ENCODE measurements at regions not wholly inside any gene's neighbourhood (a gene's known extent, or its start where the extent isn't known, plus 50 kb on each side); places are given as distances from the start of the nearest gene placed in this dataset.

GRCh38 chr13:85347251-85347650 is 452.0 kb downstream of the SLITRK6 start:
- H3K36me3 Mint-ChIP-seq = no peaks in the 10 kb centered on the region
- H3K9me3 Mint-ChIP-seq = peaks cover 7% of the 10 kb centered on the region; the same call in 1 of the 2 replicates
- DNase-seq (ENCODE audit: low spot score) (no peak), ATAC-seq (no peak)
- TF ChIP-seq EMX1 (CRISPR knock-in tag; IDR thresholded peaks at IDR 0.05) (no peak), ZNF317 (CRISPR knock-in tag; IDR thresholded peaks at IDR 0.05; ENCODE audit: borderline replicate concordance, low read depth) (no peak), GRHL2 (CRISPR knock-in tag; IDR thresholded peaks at IDR 0.05; ENCODE audit: insufficient replicate concordance, severe bottlenecking) (no peak), ZNF232 (CRISPR knock-in tag; IDR thresholded peaks at IDR 0.05) (no peak), NFE2L1 (CRISPR knock-in tag; IDR thresholded peaks at IDR 0.05) (no peak), TEAD4 (CRISPR knock-in tag; IDR thresholded peaks at IDR 0.05) (no peak), ZNF281 (CRISPR knock-in tag; IDR thresholded peaks at IDR 0.05) (no peak), PRRX2 (CRISPR knock-in tag; IDR thresholded peaks at IDR 0.05) (no peak), ATF6 (CRISPR knock-in tag; IDR thresholded peaks at IDR 0.05) (no peak), GABPB1 (CRISPR knock-in tag; IDR thresholded peaks at IDR 0.05) (no peak), CTCF (IDR thresholded peaks at IDR 0.05) (no peak), USF1 (CRISPR knock-in tag; IDR thresholded peaks at IDR 0.05) (no peak), FOXP1 (CRISPR knock-in tag; IDR thresholded peaks at IDR 0.05; ENCODE audit: borderline replicate concordance) (no peak), TEAD1 (CRISPR knock-in tag; IDR thresholded peaks at IDR 0.05) (no peak)
- ChIA-PET POLR2A (no interaction called here), CTCF (no interaction called here)
- H3K27ac Mint-ChIP-seq = no peak overlapping the region
- H3K4me3 Mint-ChIP-seq = no peak overlapping the region
- H3K4me1 Mint-ChIP-seq = no peaks in the 10 kb centered on the region
- H3K27me3 Mint-ChIP-seq (ENCODE audit: low read depth) = no peaks in the 10 kb centered on the region

- peaks cover 2% of the 10 kb centered on the region for H3K9me3 Mint-ChIP-seq
- no peaks in the 10 kb centered on the region for H3K4me1 Mint-ChIP-seq
- no peaks in the 10 kb centered on the region for H3K36me3 Mint-ChIP-seq
- no peak overlapping the region for H3K27ac Mint-ChIP-seq
- POLR2A ChIA-PET = no interaction called here
- no peak for DNase-seq (ENCODE audit: low spot score)
- H3K4me3 Mint-ChIP-seq = no peak overlapping the region
- ATAC-seq = no peak
- H3K27me3 Mint-ChIP-seq (ENCODE audit: low read depth) = no peaks in the 10 kb centered on the region
- CTCF ChIA-PET = no interaction called here
- TF ChIP-seq MAX (CRISPR knock-in tag; IDR thresholded peaks at IDR 0.05) (no peak), ZNF416 (CRISPR knock-in tag; IDR thresholded peaks at IDR 0.05) (no peak), SP1 (CRISPR knock-in tag; conservative IDR thresholded peaks at IDR 0.05) (no peak), ZNF396 (CRISPR knock-in tag; IDR thresholded peaks at IDR 0.05; ENCODE audit: borderline replicate concordance) (no peak), FOXP1 (CRISPR knock-in tag; IDR thresholded peaks at IDR 0.05; ENCODE audit: borderline replicate concordance) (no peak), PRRX2 (CRISPR knock-in tag; IDR thresholded peaks at IDR 0.05) (no peak), ZNF121 (CRISPR knock-in tag; IDR thresholded peaks at IDR 0.05) (no peak), ATF6 (CRISPR knock-in tag; IDR thresholded peaks at IDR 0.05) (no peak), ELF4 (CRISPR knock-in tag; IDR thresholded peaks at IDR 0.05; ENCODE audit: low read depth) (no peak), ZNF219 (CRISPR knock-in tag; IDR thresholded peaks at IDR 0.05; ENCODE audit: borderline replicate concordance) (no peak), TEAD1 (CRISPR knock-in tag; IDR thresholded peaks at IDR 0.05) (no peak), ZNF263 (CRISPR knock-in tag; IDR thresholded peaks at IDR 0.05; ENCODE audit: low read depth) (no peak), NR2C2 (CRISPR knock-in tag; IDR thresholded peaks at IDR 0.05) (no peak)
- TF ChIP-seq, protein P1, sequence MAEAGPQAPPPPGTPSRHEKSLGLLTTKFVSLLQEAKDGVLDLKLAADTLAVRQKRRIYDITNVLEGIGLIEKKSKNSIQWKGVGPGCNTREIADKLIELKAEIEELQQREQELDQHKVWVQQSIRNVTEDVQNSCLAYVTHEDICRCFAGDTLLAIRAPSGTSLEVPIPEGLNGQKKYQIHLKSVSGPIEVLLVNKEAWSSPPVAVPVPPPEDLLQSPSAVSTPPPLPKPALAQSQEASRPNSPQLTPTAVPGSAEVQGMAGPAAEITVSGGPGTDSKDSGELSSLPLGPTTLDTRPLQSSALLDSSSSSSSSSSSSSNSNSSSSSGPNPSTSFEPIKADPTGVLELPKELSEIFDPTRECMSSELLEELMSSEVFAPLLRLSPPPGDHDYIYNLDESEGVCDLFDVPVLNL (CRISPR knock-in tag; IDR thresholded peaks at IDR 0.05; ENCODE audit: borderline replicate concordance, low read depth) = no peak
- TF ChIP-seq, protein P2, sequence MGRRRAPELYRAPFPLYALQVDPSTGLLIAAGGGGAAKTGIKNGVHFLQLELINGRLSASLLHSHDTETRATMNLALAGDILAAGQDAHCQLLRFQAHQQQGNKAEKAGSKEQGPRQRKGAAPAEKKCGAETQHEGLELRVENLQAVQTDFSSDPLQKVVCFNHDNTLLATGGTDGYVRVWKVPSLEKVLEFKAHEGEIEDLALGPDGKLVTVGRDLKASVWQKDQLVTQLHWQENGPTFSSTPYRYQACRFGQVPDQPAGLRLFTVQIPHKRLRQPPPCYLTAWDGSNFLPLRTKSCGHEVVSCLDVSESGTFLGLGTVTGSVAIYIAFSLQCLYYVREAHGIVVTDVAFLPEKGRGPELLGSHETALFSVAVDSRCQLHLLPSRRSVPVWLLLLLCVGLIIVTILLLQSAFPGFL (CRISPR knock-in tag; IDR thresholded peaks at IDR 0.05; ENCODE audit: borderline replicate concordance) = no peak
These were observed 465.0 kb downstream of the SLITRK6 start for GRCh38 chr13:85334187-85334586.
